ENCODE measurements at regions not wholly inside any gene's neighbourhood (a gene's known extent, or its start where the extent isn't known, plus 50 kb on each side); places are given as distances from the start of the nearest gene placed in this dataset.

DNA sequence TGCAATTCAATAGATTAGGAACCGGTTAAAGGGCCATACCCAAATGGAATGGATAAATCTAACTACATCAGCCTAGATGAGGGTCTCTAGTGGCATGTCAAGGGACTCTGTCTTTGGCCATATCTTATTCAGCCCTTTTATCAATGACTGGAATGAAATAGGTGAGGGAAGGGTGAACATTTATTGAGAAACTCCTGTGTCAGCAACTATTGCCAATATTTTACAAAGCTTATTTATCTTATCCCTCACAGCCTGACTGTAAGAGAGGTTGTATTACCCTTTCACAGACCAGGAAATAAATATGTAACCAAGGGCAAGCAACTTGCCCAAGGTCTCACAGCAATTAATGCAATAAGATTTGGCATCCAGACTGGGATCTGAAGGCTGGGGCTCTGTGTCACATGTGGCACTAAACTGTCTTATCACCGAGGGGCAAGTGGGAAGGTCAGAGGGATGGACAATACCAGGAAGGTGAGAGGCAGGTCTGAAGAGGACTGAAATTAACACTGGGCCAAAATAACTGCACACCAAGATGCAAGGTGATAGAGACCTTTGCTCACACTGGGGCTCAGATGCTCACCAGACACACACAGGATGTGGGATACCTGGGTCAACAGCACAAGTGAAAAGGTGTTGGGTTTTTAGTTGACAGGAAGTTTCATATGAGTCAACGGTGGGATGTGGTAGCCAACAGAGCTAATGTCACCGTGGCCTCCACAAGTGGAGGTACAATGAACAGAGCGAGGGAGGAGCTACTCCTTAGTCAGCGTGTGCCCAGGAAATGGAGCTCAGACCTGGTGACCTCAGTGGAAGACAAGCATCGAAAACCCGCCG is 261.3 kb downstream of the RPLP1 start:
- peaks cover 27% of the 10 kb centered on the region for H3K4me1 ChIP-seq (ENCODE audit: control insufficient read depth, insufficient read depth, low read length, poor library complexity, severe bottlenecking)
- peaks cover 2% of the 10 kb centered on the region for H3K9me3 ChIP-seq (ENCODE audit: control insufficient read depth, low read length)
- no peaks in the 10 kb centered on the region for H3K27me3 ChIP-seq (replicated peaks; ENCODE audit: control insufficient read depth, insufficient read depth, low read length, poor library complexity, severe bottlenecking)
- peak overlapping the region; percentile 65 for H3K27ac ChIP-seq (ENCODE audit: insufficient read depth, low read length, poor library complexity, severe bottlenecking)
- peak; percentile 57 to 68 (median 66) for DNase-seq
- no peak overlapping the region for H3K4me3 ChIP-seq (ENCODE audit: insufficient read depth, low read depth, low read length, poor library complexity, severe bottlenecking)
- no peaks in the 10 kb centered on the region for H3K36me3 ChIP-seq (ENCODE audit: control insufficient read depth, insufficient read depth, low read length)

- no peak for DNase-seq
- no peaks in the 10 kb centered on the region for H3K27me3 ChIP-seq (replicated peaks; ENCODE audit: control insufficient read depth, insufficient read depth, low read length, poor library complexity, severe bottlenecking)
- no peak overlapping the region for H3K4me3 ChIP-seq (ENCODE audit: insufficient read depth, low read depth, low read length, poor library complexity, severe bottlenecking)
- H3K9me3 ChIP-seq (ENCODE audit: control insufficient read depth, low read length), result no peaks in the 10 kb centered on the region
- H3K36me3 ChIP-seq (ENCODE audit: control insufficient read depth, insufficient read depth, low read length), result no peaks in the 10 kb centered on the region
- peaks cover 39% of the 10 kb centered on the region for H3K4me1 ChIP-seq (ENCODE audit: control insufficient read depth, insufficient read depth, low read length, poor library complexity, severe bottlenecking)
- H3K27ac ChIP-seq (ENCODE audit: insufficient read depth, low read length, poor library complexity, severe bottlenecking), result no peak overlapping the region
Measured at GRCh38 chr15:69715210-69715609, 262.6 kb downstream of the RPLP1 start.

- Histone ChIP-seq H3K27ac (ENCODE audit: insufficient read depth, low read length, poor library complexity, severe bottlenecking) (no peak overlapping the region), H3K36me3 (ENCODE audit: control insufficient read depth, insufficient read depth, low read length) (no peaks in the 10 kb centered on the region), H3K9me3 (ENCODE audit: control insufficient read depth, low read length) (no peaks in the 10 kb centered on the region), H3K4me3 (ENCODE audit: insufficient read depth, low read depth, low read length, poor library complexity, severe bottlenecking) (no peak overlapping the region), H3K4me1 (ENCODE audit: control insufficient read depth, insufficient read depth, low read length, poor library complexity, severe bottlenecking) (peaks cover 57% of the 10 kb centered on the region), H3K27me3 (replicated peaks; ENCODE audit: control insufficient read depth, insufficient read depth, low read length, poor library complexity, severe bottlenecking) (no peaks in the 10 kb centered on the region)
- no peak for DNase-seq
Measured at GRCh38 chr15:69718436-69718835, 265.8 kb downstream of the RPLP1 start.

DNA sequence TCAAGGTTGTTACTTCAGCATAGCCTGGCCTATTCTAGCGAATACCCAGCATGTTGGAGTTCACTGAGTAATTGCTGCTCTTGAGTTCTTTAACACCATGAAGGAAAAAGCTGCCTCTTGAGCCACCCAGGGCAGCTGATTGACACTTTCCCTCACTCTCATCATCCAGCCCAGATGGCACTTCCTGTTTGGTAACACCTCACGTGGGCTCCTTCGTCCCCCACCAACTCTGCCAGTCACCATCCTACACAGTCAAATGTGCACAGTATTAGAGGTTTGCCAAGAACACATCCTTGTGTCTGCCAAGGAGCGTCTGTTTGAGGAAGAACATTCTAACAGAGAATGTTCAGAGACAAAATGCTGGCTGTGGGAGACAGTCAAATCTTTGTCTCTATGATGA is 266.3 kb downstream of the RPLP1 start:
- peaks cover 52% of the 10 kb centered on the region for H3K4me1 ChIP-seq (ENCODE audit: control insufficient read depth, insufficient read depth, low read length, poor library complexity, severe bottlenecking)
- DNase-seq, result peak in 1 of 3 donors; percentile 6

GRCh38 chr15:69719527-69720240 is 267.1 kb downstream of the RPLP1 start:
- peak overlapping the region; percentile 50 for H3K27ac ChIP-seq (ENCODE audit: insufficient read depth, low read length, poor library complexity, severe bottlenecking)
- DNase-seq, result peak; percentile 54 to 69 (median 67)
- H3K36me3 ChIP-seq (ENCODE audit: control insufficient read depth, insufficient read depth, low read length), result no peaks in the 10 kb centered on the region
- H3K27me3 ChIP-seq (replicated peaks; ENCODE audit: control insufficient read depth, insufficient read depth, low read length, poor library complexity, severe bottlenecking), result no peaks in the 10 kb centered on the region
- no peaks in the 10 kb centered on the region for H3K9me3 ChIP-seq (ENCODE audit: control insufficient read depth, low read length)
- no peak overlapping the region for H3K4me3 ChIP-seq (ENCODE audit: insufficient read depth, low read depth, low read length, poor library complexity, severe bottlenecking)
- peaks cover 50% of the 10 kb centered on the region for H3K4me1 ChIP-seq (ENCODE audit: control insufficient read depth, insufficient read depth, low read length, poor library complexity, severe bottlenecking)

More for the DNA sequence above, 266.3 kb downstream of the RPLP1 start:
- peak overlapping the region; percentile 50 for H3K27ac ChIP-seq (ENCODE audit: insufficient read depth, low read length, poor library complexity, severe bottlenecking)
- H3K9me3 ChIP-seq (ENCODE audit: control insufficient read depth, low read length), result no peaks in the 10 kb centered on the region
- H3K4me3 ChIP-seq (ENCODE audit: insufficient read depth, low read depth, low read length, poor library complexity, severe bottlenecking), result no peak overlapping the region
- H3K36me3 ChIP-seq (ENCODE audit: control insufficient read depth, insufficient read depth, low read length), result no peaks in the 10 kb centered on the region
- no peaks in the 10 kb centered on the region for H3K27me3 ChIP-seq (replicated peaks; ENCODE audit: control insufficient read depth, insufficient read depth, low read length, poor library complexity, severe bottlenecking)

DNA sequence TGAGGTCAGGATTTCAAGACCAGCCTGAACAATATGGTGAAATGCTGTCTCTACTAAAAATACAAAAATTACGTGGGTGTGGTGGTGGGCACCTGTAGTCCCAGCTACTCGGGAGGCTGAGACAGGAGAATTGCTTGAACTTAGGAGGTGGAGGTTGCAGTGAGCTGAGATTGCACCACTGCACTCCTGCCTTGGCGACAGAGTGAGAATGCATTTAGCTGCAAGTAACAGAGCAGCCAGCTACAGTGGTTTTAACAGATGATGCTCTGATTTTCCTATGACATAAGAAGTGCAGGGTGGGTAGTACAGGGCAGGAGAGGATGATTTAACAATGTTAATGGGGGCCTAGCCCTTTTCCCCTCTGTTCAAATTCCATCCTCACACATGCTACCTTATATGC is 267.9 kb downstream of the RPLP1 start:
- Histone ChIP-seq H3K27ac (ENCODE audit: insufficient read depth, low read length, poor library complexity, severe bottlenecking) (no peak overlapping the region), H3K36me3 (ENCODE audit: control insufficient read depth, insufficient read depth, low read length) (no peaks in the 10 kb centered on the region), H3K9me3 (ENCODE audit: control insufficient read depth, low read length) (no peaks in the 10 kb centered on the region), H3K4me1 (ENCODE audit: control insufficient read depth, insufficient read depth, low read length, poor library complexity, severe bottlenecking) (peaks cover 42% of the 10 kb centered on the region), H3K27me3 (replicated peaks; ENCODE audit: control insufficient read depth, insufficient read depth, low read length, poor library complexity, severe bottlenecking) (peaks cover 1% of the 10 kb centered on the region), H3K4me3 (ENCODE audit: insufficient read depth, low read depth, low read length, poor library complexity, severe bottlenecking) (no peak overlapping the region)
- DNase-seq, result no peak

DNA sequence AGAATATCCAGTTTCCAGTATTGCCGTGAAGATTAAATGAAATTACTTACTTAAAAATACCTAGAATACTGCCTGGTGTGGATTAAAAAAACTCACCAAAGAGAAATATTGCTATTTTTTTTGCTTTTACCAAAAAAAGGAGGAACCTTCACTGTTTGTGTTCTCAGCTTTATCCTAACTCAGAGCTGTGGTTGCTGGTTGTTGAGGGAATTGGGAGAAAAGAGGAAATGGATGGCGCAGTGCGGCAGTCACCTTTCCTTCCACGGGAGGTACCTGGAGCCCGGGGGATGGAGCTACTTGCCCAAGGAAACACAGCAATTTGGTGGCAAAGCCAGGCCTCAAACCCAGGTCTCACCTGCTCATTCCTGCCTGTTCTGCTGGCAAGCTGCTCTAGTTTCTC is 270.3 kb downstream of the RPLP1 start:
- Histone ChIP-seq H3K27me3 (replicated peaks; ENCODE audit: control insufficient read depth, insufficient read depth, low read length, poor library complexity, severe bottlenecking) (peaks cover 5% of the 10 kb centered on the region), H3K9me3 (ENCODE audit: control insufficient read depth, low read length) (no peaks in the 10 kb centered on the region), H3K4me1 (ENCODE audit: control insufficient read depth, insufficient read depth, low read length, poor library complexity, severe bottlenecking) (peaks cover 42% of the 10 kb centered on the region), H3K36me3 (ENCODE audit: control insufficient read depth, insufficient read depth, low read length) (no peaks in the 10 kb centered on the region), H3K27ac (ENCODE audit: insufficient read depth, low read length, poor library complexity, severe bottlenecking) (no peak overlapping the region), H3K4me3 (ENCODE audit: insufficient read depth, low read depth, low read length, poor library complexity, severe bottlenecking) (no peak overlapping the region)
- DNase-seq, result no peak

DNA sequence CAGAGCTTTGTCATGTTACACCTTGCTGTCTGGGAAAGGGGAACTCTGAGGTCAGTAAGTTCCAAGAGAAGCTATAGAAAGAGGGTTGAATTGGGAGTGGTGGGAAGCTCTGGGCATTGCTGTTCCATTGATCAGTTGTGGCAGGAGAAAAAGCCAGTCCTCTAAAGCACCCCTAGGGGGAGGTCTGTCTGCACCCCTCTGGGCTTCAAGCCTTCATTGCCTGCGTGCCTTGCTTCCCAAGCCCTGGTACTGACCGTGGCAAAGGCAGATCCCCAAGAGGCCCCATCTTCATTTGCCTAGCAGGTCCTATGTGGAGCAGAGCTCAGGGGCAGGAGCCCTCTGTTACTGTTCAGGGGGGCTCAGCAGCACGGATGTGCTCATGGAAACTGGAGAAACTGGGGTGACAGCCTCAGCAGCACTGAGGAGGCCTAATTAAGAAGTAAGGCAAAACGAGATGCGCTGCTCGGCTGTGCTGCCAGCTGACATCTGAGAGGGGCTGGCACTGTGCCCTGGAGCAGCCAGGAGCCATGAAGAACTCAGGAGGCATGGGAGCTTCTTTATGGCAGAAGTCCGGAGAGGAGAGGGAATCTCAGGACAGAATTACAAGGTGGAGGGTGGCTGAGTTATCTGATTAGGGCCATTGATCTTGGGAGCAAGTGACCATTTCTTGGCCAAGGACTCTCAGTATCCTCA is 270.9 kb downstream of the RPLP1 start:
- DNase-seq, result no peak
- H3K27ac ChIP-seq (ENCODE audit: insufficient read depth, low read length, poor library complexity, severe bottlenecking), result no peak overlapping the region
- peaks cover 5% of the 10 kb centered on the region for H3K27me3 ChIP-seq (replicated peaks; ENCODE audit: control insufficient read depth, insufficient read depth, low read length, poor library complexity, severe bottlenecking)
- H3K4me3 ChIP-seq (ENCODE audit: insufficient read depth, low read depth, low read length, poor library complexity, severe bottlenecking), result no peak overlapping the region
- H3K36me3 ChIP-seq (ENCODE audit: control insufficient read depth, insufficient read depth, low read length), result no peaks in the 10 kb centered on the region
- peaks cover 41% of the 10 kb centered on the region for H3K4me1 ChIP-seq (ENCODE audit: control insufficient read depth, insufficient read depth, low read length, poor library complexity, severe bottlenecking)
- no peaks in the 10 kb centered on the region for H3K9me3 ChIP-seq (ENCODE audit: control insufficient read depth, low read length)

DNA sequence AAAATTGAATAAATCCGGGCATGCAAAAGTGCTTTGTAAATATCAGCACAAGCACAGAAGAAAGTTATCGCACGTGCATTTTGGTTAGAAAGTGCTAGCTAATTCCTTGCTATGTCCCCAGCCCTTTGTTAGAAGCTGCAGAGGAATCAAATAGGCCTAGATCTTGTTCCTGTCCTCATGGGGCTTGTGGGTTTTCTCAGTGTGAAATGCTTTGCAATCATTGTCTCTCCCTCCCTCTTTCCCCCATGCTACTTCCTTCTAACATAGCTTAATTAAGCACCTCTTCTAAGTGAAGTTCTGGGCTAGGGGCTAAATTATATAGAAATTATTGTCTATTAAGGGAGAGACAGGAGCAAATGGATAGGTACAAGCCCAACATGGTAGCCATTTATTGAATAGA is 271.7 kb downstream of the RPLP1 start:
- Histone ChIP-seq H3K36me3 (ENCODE audit: control insufficient read depth, insufficient read depth, low read length) (no peaks in the 10 kb centered on the region), H3K4me1 (ENCODE audit: control insufficient read depth, insufficient read depth, low read length, poor library complexity, severe bottlenecking) (peaks cover 34% of the 10 kb centered on the region), H3K9me3 (ENCODE audit: control insufficient read depth, low read length) (no peaks in the 10 kb centered on the region), H3K27ac (ENCODE audit: insufficient read depth, low read length, poor library complexity, severe bottlenecking) (no peak overlapping the region), H3K4me3 (ENCODE audit: insufficient read depth, low read depth, low read length, poor library complexity, severe bottlenecking) (no peak overlapping the region), H3K27me3 (replicated peaks; ENCODE audit: control insufficient read depth, insufficient read depth, low read length, poor library complexity, severe bottlenecking) (peaks cover 5% of the 10 kb centered on the region)
- DNase-seq, result no peak

DNA sequence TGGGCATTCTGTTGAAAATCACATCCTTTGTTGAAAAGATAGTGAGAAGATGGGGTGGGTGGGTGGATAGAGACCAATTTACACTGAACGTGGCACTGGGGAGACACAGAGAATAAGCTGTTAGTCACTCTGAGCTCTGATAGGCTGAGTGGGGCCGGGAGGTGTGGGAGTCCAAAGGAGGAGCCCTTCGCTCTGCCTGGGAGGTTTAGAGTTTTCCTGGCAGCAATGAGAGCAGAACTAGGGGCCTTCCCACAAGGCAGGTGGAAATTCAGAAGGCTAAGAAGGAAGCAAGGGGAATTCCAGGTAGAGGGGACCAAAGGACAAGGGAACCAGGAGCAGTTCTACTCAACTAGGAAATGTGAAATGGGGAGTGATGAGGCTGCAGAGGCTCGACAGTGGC is 272.7 kb downstream of the RPLP1 start:
- Histone ChIP-seq H3K27ac (ENCODE audit: insufficient read depth, low read length, poor library complexity, severe bottlenecking) (no peak overlapping the region), H3K27me3 (replicated peaks; ENCODE audit: control insufficient read depth, insufficient read depth, low read length, poor library complexity, severe bottlenecking) (peaks cover 5% of the 10 kb centered on the region), H3K36me3 (ENCODE audit: control insufficient read depth, insufficient read depth, low read length) (no peaks in the 10 kb centered on the region), H3K4me3 (ENCODE audit: insufficient read depth, low read depth, low read length, poor library complexity, severe bottlenecking) (no peak overlapping the region), H3K9me3 (ENCODE audit: control insufficient read depth, low read length) (no peaks in the 10 kb centered on the region), H3K4me1 (ENCODE audit: control insufficient read depth, insufficient read depth, low read length, poor library complexity, severe bottlenecking) (peaks cover 27% of the 10 kb centered on the region)
- no peak for DNase-seq
